CD14-positive monocyte (primary cell): ENCODE measurements at regions not wholly inside any gene's neighbourhood (a gene's known extent, or its start where the extent isn't known, plus 50 kb on each side); places are given as distances from the start of the nearest gene placed in this dataset.

ENCODE experiments used
- DNase-seq, 3 donors: peaks; one replicate each; pipeline ENCODE4 v3.0.0-alpha.2; 2011 to 2022
- H2AFZ ChIP-seq: 2 replicates; pipeline ENCODE4 v1.6.0; 2012; ENCODE audit warnings: mild to moderate bottlenecking, low read depth, low read length, inconsistent platforms; ENCODE audit not compliant: insufficient read depth, poor library complexity, severe bottlenecking
- H3K27ac ChIP-seq, 2 donors: 1 replicate in 1 of 2; 2 replicates in 1 of 2; pipeline ENCODE4 v1.5.1; 2012 to 2013; ENCODE audit warnings: low read length in 2 of 2, control low read depth in 1 of 2, inconsistent platforms in 1 of 2, low read depth in 1 of 2, mild to moderate bottlenecking in 1 of 2
- H3K27me3 ChIP-seq, 2 donors: one replicate each; pipeline versions ENCODE4 v1.6.0 to v1.6.1; 2011 to 2013; ENCODE audit warnings: low read length in 2 of 2; ENCODE audit not compliant: control insufficient read depth in 2 of 2, insufficient read depth in 2 of 2
- H3K36me3 ChIP-seq, 2 donors: replicated peaks in 1 of 2; 1 replicate in 1 of 2; 2 replicates in 1 of 2; pipeline versions ENCODE4 v1.5.1 to v1.6.1; 2012 to 2013; ENCODE audit warnings: low read length in 2 of 2, control low read depth in 1 of 2, inconsistent platforms in 1 of 2, mild to moderate bottlenecking in 1 of 2; ENCODE audit not compliant: insufficient read depth in 2 of 2, control insufficient read depth in 1 of 2
- H3K4me1 ChIP-seq, 2 donors: 1 replicate in 1 of 2; 2 replicates in 1 of 2; pipeline versions ENCODE4 v1.5.1 to v1.6.1; 2012 to 2013; ENCODE audit warnings: low read length in 2 of 2, control low read depth in 1 of 2, inconsistent platforms in 1 of 2, mild to moderate bottlenecking in 1 of 2, moderate library complexity in 1 of 2; ENCODE audit not compliant: insufficient read depth in 2 of 2, control insufficient read depth in 1 of 2
- H3K4me2 ChIP-seq: replicated peaks from 2 replicates; pipeline ENCODE3; 2012; ENCODE audit warnings: low read length, moderate library complexity, mild to moderate bottlenecking; ENCODE audit not compliant: poor library complexity, severe bottlenecking; ENCODE audit errors: extremely low read depth
- H3K4me3 ChIP-seq, 3 experiments: fragments of 200-600 bp in 1 of 3; sonication (generic) in 1 of 3; replicated peaks in 1 of 3; 1 replicate in 2 of 3; 2 replicates in 1 of 3; pipeline ENCODE4 v1.5.1; 2011 to 2013; ENCODE audit warnings: low read length in 3 of 3, mild to moderate bottlenecking in 3 of 3, control low read depth in 2 of 3, low read depth in 2 of 3, inconsistent platforms in 1 of 3, moderate library complexity in 1 of 3
- H3K79me2 ChIP-seq: 2 replicates; pipeline ENCODE4 v1.6.0; 2012; ENCODE audit warnings: mild to moderate bottlenecking, control low read depth, inconsistent platforms, low read length, moderate library complexity; ENCODE audit not compliant: insufficient read depth
- H3K9ac ChIP-seq: 2 replicates; pipeline ENCODE4 v1.6.0; 2017; ENCODE audit warnings: low read length, mild to moderate bottlenecking; ENCODE audit not compliant: insufficient read depth, poor library complexity, severe bottlenecking
- H3K9me3 ChIP-seq, 2 donors: replicated peaks in 1 of 2; 1 replicate in 1 of 2; 2 replicates in 1 of 2; pipeline versions ENCODE4 v1.5.1 to v1.6.1; 2012 to 2013; ENCODE audit warnings: low read length in 2 of 2, control low read depth in 1 of 2; ENCODE audit not compliant: control insufficient read depth in 1 of 2, insufficient read depth in 1 of 2
- H4K20me1 ChIP-seq: 2 replicates; pipeline ENCODE4 v1.6.0; 2012; ENCODE audit warnings: mild to moderate bottlenecking, low read length, control low read depth, moderate library complexity; ENCODE audit not compliant: insufficient read depth
- H3K27ac Mint-ChIP-seq, 7 donors: one replicate each; pipeline ENCODE4 v1.8.0; 2020; ENCODE audit warnings: mild to moderate bottlenecking in 7 of 7, mixed read lengths in 7 of 7, moderate library complexity in 6 of 7, inconsistent platforms in 2 of 7
- H3K27me3 Mint-ChIP-seq, 3 donors: one replicate each; pipeline ENCODE4 v1.8.0; 2021 to 2022; ENCODE audit warnings: low read depth in 3 of 3, mild to moderate bottlenecking in 3 of 3, mixed read lengths in 3 of 3, moderate library complexity in 3 of 3, inconsistent platforms in 1 of 3
- H3K36me3 Mint-ChIP-seq, 2 donors: one replicate each; pipeline ENCODE4 v1.8.0; 2020; ENCODE audit warnings: mixed read lengths in 2 of 2, inconsistent platforms in 1 of 2, mild to moderate bottlenecking in 1 of 2
- H3K4me1 Mint-ChIP-seq: one replicate; pipeline ENCODE4 v1.8.0; 2020; ENCODE audit warnings: mild to moderate bottlenecking, mixed read lengths
- H3K4me3 Mint-ChIP-seq, 2 donors: one replicate each; pipeline ENCODE4 v1.8.0; 2020; ENCODE audit warnings: mild to moderate bottlenecking in 2 of 2, mixed read lengths in 2 of 2, moderate library complexity in 1 of 2
- H3K9me3 Mint-ChIP-seq, 7 donors: one replicate each; pipeline ENCODE4 v1.8.0; 2020 to 2022; ENCODE audit warnings: mixed read lengths in 7 of 7, mild to moderate bottlenecking in 6 of 7, moderate library complexity in 6 of 7, inconsistent platforms in 2 of 7
- WGBS: methylation state at CpG from one replicate; pipeline ENCODE4 v1.1.5; 2013; ENCODE audit warnings: missing lambda C conversion rate; ENCODE audit not compliant: insufficient coverage; 5-methylcytosine and 5-hydroxymethylcytosine counted together
- intact Hi-C, 2 donors: fragments of 100-400 bp; cut with micrococcal nuclease; formaldehyde crosslinking; loops; one replicate each; pipeline versions ENCODE4 v1.15.0 to v1.15.1; 2023
- TF ChIP-seq, protein P1 (sequence below): fragments of 200-600 bp; IDR thresholded peaks from one replicate; pipeline ENCODE4 v1.8.0; 2022; ENCODE audit warnings: antibody characterized with exemption, mild to moderate bottlenecking

DNA sequence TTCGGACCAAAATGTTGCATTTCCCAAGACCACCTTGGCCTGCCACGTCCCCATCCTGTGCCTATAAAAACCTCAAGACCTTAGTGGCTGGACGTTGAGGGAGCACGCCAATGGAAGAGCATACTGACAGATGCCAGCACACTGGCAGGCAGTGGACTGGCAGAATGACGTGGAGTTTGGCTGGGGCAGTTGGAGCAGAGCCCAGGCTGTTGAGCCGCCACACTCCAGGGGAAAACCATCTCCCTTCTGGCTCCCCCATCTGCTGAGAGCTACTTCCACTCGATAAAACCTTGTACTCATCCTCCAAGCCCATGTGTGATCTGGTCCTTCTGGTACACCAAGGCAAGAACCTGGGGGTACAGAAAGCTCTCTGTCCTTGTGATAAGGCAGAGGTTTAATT is 494.1 kb downstream of the CDH11 start:
- TF ChIP-seq, protein P1, sequence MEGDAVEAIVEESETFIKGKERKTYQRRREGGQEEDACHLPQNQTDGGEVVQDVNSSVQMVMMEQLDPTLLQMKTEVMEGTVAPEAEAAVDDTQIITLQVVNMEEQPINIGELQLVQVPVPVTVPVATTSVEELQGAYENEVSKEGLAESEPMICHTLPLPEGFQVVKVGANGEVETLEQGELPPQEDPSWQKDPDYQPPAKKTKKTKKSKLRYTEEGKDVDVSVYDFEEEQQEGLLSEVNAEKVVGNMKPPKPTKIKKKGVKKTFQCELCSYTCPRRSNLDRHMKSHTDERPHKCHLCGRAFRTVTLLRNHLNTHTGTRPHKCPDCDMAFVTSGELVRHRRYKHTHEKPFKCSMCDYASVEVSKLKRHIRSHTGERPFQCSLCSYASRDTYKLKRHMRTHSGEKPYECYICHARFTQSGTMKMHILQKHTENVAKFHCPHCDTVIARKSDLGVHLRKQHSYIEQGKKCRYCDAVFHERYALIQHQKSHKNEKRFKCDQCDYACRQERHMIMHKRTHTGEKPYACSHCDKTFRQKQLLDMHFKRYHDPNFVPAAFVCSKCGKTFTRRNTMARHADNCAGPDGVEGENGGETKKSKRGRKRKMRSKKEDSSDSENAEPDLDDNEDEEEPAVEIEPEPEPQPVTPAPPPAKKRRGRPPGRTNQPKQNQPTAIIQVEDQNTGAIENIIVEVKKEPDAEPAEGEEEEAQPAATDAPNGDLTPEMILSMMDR = no peak
- Mint-ChIP-seq H3K9me3 (peaks cover 2 to 25% (median 10%) of the 10 kb centered on the region in 7 donors), H3K4me3 (no peak overlapping the region), H3K36me3 (no peaks in the 10 kb centered on the region), H3K27me3 (no peaks in the 10 kb centered on the region), H3K4me1 (no peaks in the 10 kb centered on the region), H3K27ac (no peak overlapping the region)
- peaks cover 25 to 33% of the 10 kb centered on the region in 2 donors for H3K9me3 ChIP-seq
- H3K27me3 ChIP-seq = no peaks in the 10 kb centered on the region
- intact Hi-C loops = no loop called here
- no peak overlapping the region for H3K4me3 ChIP-seq
- H4K20me1 ChIP-seq = no peaks in the 10 kb centered on the region
- DNase-seq = no peak
- no peak overlapping the region for H3K27ac ChIP-seq
- no peaks in the 10 kb centered on the region for H3K36me3 ChIP-seq
- H3K79me2 ChIP-seq = no peaks in the 10 kb centered on the region
- no peak overlapping the region for H3K9ac ChIP-seq
- no peak overlapping the region for H3K4me2 ChIP-seq
- 84% methylated on average over 3 of the region's 7 CpGs for WGBS
- no peak overlapping the region for H2AFZ ChIP-seq
- H3K4me1 ChIP-seq = no peaks in the 10 kb centered on the region

GRCh38 chr16:64627288-64627687 is 494.6 kb downstream of the CDH11 start:
- Histone ChIP-seq H3K9me3 (peaks cover 25 to 33% of the 10 kb centered on the region in 2 donors), H4K20me1 (no peaks in the 10 kb centered on the region), H3K4me2 (no peak overlapping the region), H3K79me2 (no peaks in the 10 kb centered on the region), H2AFZ (no peak overlapping the region), H3K4me3 (no peak overlapping the region), H3K4me1 (no peaks in the 10 kb centered on the region), H3K9ac (no peak overlapping the region), H3K36me3 (no peaks in the 10 kb centered on the region), H3K27ac (no peak overlapping the region), H3K27me3 (no peaks in the 10 kb centered on the region)
- Mint-ChIP-seq H3K27me3 (no peaks in the 10 kb centered on the region), H3K9me3 (peaks cover 2 to 25% (median 10%) of the 10 kb centered on the region in 7 donors), H3K4me3 (no peak overlapping the region), H3K4me1 (no peaks in the 10 kb centered on the region), H3K36me3 (no peaks in the 10 kb centered on the region), H3K27ac (no peak overlapping the region)
- 56% methylated on average over 1 of the region's 4 CpGs for WGBS
- TF ChIP-seq, protein P1 = no peak
- no peak for DNase-seq
- intact Hi-C loops = no loop called here
